Transverse colon (tissue), 3 donors: ENCODE measurements at regions not wholly inside any gene's neighbourhood (a gene's known extent, or its start where the extent isn't known, plus 50 kb on each side); places are given as distances from the start of the nearest gene placed in this dataset.

Source experiments
- CTCF ChIP-seq, 5 experiments: fragments of 200-600 bp in 3 of 5; fragments of 450-650 bp in 2 of 5; sonication (generic) in 3 of 5; IDR thresholded peaks; 1 replicate in 2 of 5; 2 replicates in 3 of 5; pipeline ENCODE4 v1.5.1; 2016 to 2017; ENCODE audit warnings: antibody characterized with exemption in 5 of 5, inconsistent platforms in 3 of 5, mild to moderate bottlenecking in 2 of 5, moderate library complexity in 1 of 5
- POLR2A ChIP-seq: fragments of 450-650 bp; IDR thresholded peaks from one replicate; pipeline ENCODE4 v1.6.1; 2016; ENCODE audit warnings: antibody characterized with exemption, mild to moderate bottlenecking, moderate library complexity

- TF ChIP-seq POLR2A (no peak), CTCF (IDR thresholded peaks at IDR 0.05) (no peak)
Measured at GRCh38 chr3:166706094-166706493, 674.0 kb downstream of the ZBBX start.
